COLO668 (cell line): ENCODE measurements at regions not wholly inside any gene's neighbourhood (a gene's known extent, or its start where the extent isn't known, plus 50 kb on each side); places are given as distances from the start of the nearest gene placed in this dataset.
"Not testable (repeated sequence)": the region's sequence is repeated elsewhere in the genome, so short reads cannot be mapped to it uniquely, and the experiment has no call there.

ENCODE experiments used
- DNase-seq: peaks from one replicate; lab custom pipeline; 2025; ENCODE audit not compliant: unreplicated experiment; lab: John Stamatoyannopoulos, UW

DNA sequence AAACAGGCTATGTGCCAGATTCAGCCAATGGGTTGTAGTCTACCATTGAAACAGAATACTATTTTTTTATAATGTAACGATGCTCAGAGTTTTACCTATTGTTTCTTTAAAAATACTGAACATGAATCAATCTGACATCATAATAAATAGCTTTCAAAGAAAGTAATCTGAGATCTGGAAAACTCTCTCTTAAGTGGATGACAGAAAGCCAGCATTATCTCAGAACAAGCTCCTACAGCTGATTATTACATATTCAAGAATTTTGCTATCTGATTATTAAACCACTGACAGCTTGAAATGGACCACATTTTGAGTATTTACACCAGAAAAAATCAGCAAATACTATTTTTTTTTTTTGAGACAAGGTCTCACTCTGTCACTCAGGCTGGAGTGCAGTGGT lies 484.2 kb upstream of the SOX9 start:
- no peak for DNase-seq

DNA sequence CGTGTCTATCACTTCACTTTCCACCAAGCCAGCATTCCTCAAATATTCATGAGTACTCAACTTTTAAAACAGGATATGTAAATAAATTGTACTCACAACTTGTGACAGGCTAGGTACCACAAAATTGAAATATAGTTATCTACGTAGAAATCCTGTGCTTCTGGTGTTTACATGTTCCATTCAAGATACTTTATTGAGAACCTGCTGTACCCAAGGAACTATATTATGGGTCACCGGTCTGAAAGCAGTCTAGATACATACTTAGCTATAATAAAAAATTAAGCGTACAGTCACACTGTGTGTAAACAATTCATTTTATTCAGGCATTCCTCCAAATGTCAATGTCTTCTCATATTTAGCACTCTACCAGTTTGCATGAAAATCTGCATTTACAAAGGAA lies 482.2 kb upstream of the SOX9 start:
- DNase-seq: no peak

DNA sequence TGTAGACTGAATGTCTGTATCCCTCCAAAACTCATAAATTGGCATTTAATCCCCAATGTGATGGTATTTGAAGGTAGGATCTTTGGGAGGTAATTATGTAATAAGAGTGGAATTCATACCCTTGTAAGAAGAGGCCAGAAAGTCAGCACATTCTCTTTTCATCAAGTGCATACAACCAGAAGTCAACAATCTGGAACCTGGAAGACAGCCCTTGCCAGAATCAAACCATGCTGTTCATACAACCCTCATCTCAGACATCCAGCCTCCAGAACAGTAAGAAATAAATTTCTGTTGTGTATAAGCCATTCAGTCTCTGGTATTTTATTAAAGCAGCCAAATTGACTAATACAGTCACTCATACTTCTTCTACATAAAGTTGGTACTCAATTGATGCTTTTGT lies 481.0 kb upstream of the SOX9 start:
- DNase-seq: no peak

DNA sequence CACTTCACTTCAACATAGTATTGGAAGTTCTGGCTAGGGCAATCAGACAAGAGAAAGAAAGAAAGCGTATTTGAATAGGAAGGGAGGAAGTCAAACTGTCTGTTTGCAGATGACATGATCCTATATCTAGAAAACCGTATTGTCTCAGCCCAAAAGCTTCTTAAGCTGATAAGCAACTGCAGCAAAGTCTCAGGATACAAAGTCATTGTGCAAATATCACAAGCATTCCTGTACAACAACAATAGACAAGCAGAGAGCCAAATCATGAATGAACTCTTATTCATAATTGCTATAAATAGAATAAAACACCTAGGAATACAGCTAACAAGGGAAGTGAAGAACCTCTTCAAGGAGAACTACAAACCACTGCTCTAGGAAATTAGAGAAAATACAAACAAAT lies 473.9 kb upstream of the SOX9 start:
- DNase-seq: not testable (repeated sequence)

DNA sequence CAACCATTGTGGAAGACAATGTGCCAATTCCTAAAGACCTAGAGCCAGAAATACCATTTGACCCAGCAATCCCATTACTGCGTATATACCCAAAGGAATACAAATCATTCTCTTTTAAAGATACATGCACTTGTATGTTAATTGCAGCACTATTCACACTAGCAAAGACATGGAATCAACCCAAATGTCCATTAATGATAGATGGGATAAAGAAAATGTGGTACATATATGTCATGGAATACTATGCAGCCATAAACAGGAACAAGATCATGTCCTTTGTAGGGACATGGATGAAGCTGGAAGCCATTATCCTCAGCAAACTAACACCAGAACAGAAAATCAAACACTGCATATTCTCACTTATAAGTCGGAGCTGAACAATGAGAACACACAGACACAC lies 472.5 kb upstream of the SOX9 start:
- not testable (repeated sequence) for DNase-seq

DNA sequence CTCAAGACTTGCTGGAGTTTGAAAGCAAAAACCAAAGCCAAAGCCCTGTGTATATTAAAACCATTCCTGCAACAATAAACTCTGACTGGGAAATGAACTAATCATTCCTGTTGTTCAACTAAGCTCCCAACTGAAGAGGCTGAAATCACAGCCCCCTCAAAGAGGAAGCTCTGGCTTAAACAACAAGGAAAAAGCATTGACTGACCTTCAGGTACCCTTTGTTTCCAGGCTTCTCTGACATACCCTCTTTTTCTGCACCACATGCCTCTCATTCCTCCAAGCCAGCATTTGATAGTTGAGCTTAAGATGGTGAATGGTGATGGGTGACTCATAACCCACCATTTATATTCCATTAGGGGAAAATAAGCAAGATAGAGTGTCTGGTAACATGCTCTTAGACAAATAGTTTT lies 470.9 kb upstream of the SOX9 start:
- no peak for DNase-seq

DNA sequence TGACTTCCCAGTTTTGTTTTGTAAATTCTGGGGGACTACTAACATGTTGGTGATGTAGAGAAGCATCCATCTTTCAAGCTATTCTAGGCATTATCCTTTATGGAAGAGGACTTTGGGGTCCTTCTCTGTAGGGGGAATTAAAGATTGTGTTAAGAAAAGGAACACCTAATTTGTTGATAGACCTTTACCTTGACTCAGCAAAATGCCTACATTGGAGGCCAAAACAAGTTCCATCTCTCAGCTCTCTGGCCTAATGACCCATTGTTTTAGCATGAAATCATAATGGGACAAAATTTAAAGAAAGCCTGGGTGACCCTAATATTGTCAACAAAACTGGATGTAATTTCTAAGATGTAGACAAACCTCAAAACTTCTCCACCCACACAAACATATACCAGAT lies 465.3 kb upstream of the SOX9 start:
- DNase-seq: no peak

DNA sequence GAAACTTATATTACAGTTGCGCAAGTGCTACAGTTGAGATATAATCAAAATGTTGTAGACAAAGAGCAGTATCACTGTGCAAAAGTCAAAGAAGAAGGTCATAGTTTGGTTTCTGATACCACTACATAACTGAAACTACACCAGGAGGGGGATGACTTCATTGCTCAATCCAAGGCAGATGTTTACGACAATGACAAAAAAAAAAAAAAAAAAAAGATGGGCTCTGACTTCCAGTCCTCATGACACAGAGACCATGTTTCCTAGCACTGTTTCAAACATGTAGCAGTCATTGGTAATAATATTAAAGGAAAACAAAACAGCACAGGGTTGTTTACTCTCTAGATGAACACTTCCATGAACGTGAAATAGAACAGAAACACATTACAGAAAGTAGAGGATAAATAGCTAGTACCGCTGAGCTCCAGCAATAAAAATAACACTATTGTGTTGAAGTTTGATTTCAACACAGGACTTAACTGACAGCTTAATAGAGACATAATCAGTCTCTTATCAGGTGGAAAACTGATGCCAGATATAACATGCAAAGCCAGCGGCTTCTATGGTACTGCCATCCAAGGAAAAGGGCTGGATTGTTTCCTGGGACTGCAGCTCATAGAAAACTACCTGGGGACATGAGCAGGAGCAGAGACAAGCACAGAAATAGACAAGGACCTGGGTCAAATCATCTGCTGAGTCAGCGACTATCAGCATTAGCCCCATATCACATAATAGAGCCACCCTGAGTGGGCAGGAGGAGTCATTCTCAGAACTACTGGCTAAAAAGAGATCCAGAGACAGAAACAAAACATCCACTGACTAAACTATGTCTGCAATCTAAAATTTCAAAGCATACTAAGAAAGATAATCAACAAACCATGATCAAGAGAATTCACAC lies 463.6 kb upstream of the SOX9 start:
- DNase-seq: no peak

DNA sequence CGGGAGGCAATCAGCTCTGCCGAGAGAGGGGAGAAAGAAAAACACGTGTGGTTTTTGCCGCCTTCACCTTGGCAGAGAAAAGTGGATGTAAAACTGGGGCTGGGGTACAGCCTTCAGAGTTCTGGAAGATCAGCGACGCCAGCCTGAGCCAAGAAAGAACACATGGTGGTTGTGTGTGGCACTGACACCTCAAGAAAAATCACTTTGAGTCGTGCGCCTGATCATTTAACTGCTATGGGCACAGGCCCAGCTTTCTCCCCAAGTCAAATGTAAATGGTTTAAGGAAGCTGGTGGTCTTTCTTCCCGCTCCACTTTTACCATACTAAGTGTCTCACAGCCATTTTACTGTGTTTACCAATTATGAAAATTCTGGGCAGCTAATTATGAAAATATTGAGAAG lies 461.8 kb upstream of the SOX9 start:
- no peak for DNase-seq

DNA sequence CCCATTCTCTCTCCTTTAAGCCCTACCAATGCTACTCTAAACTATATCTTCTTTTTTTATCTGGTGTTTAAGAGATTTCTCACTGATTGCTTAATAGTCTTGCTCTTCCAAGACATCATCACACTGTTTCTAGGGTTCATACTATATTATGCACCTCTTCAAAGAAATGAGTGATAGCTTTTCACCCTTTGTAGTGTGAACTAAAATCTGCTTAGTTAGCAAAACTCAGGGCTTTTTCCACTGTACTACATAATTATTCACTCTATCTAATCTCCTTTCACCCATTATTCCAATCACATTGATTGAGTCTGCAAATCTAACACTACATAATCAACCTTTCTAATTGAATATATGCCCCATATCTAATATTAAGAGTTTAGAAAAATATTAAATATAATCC lies 456.0 kb upstream of the SOX9 start:
- DNase-seq: no peak

DNA sequence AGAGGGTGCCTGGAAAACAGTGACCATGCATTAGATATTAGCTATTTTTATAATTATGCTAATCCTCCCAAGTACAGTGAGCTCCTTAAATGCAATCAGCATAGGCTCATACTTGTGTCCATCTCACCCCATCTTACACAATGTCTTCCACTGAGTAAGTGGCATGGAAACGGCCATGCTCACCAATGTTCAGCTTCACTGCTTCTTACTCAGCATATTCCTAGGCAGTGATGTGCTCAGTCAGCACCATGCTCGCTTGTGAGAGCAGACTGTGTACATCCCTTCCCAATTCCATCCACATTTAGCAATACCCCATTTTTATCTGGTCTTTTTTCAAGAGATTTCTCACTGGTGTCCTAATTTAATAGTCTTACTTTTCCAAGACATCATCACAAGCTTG lies 454.8 kb upstream of the SOX9 start:
- no peak for DNase-seq

DNA sequence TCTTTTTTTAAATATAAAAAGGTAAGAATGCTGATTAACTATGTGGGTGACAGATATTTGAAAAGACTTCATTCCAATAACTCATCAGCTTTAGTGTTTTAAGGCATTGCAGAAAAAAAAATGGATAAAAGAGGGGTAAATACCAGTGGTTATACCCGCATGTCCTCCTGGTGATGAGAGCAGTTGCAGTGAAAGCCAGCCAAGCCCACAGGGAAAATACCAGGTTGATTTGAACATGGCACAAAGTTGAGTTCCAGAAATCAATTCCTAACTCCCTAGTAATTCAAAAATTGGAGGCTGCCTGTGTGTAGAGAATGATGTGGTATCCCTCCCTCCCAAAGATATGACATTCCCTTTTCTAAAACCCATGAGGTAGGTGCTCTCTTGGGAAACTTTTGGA lies 453.2 kb upstream of the SOX9 start:
- DNase-seq: no peak

DNA sequence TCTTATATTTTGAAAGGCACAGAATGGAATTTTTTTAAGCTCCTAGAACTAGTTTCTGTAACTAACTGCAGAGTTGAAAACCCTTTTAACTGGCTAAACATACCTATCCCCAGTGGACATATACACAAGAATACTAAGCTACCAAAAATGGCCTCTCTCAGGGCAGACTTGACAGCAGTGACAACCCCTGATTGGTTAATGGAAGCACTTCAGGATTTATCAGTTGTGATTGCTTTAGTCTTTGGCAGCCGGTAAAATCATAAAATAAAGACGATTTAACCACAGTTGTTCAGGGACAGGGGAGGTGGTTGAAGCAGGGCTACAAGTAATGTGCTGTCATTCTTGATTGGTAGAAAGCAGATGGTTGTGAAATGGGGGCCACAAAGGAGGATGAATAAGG lies 452.0 kb upstream of the SOX9 start:
- DNase-seq: no peak

DNA sequence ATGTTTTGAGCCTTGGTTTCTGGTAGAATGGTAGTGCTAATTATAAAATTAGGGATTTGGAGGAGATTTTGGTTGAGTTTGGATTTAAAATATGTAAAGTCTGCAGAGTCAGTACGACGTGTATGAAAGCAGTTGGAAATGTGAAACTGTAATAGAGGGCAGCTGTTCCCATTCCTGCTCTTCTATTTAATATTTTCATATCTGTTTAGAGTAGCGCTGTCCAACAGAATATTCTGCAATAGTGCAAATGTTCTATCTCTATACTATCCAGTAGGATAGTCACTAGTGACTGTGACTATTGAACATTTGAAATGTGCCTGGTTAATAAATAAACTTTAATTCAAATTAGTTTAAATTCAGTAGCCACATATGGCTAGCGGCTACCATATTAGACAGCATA lies 443.4 kb upstream of the SOX9 start:
- DNase-seq: no peak

DNA sequence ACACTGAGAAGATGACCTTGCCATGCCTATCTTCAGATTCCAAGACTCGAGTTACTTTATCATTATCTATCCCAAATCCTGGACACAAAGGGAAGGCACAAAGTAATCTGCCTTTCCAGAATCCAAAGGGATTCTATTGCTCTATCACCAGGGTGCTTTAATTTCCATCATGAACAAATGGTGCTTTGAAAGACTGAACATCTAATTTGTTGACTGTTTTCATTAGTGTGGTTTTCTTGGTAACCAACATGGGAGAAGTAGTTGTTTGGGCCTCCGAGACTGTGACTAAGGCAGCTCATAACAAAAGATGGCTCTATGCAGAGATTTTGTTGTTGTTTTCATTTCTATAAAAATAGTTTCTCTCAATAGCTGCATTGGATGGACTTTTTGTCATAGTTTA lies 441.0 kb upstream of the SOX9 start:
- no peak for DNase-seq

DNA sequence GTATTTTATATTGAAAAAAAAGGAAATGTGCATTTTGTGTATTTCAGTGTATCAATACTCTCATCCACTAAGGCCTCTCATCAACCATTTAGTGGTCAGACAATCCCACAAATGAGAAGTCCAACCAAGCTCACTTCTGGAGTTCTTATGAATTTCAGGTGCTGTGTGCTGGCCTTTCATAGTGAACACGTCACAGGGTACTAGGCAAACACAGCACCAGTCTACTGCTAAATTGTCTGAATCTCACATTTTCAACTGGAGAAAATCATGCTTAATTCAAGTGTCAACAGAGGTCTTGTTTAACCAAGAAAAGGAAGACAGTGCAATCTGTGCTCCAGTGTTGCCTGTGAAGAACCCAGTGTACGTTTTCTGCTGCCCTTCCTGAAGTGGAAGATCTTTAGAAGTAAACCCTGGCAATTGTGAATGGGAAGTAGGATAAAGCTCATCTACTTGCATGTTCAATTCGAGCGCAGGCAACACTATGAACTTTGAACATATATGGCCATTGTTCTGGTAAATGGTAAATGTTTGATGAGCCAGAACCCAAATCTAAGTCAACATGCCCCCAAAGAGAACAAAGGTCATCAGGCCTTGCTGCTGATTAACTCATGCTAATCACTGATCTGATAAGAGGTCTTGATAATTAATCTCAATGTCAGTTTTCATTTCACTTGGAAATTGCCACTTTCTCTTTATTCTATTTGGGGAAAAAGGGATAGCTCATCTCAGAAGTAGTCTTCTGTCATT lies 439.2 kb upstream of the SOX9 start:
- DNase-seq: no peak

DNA sequence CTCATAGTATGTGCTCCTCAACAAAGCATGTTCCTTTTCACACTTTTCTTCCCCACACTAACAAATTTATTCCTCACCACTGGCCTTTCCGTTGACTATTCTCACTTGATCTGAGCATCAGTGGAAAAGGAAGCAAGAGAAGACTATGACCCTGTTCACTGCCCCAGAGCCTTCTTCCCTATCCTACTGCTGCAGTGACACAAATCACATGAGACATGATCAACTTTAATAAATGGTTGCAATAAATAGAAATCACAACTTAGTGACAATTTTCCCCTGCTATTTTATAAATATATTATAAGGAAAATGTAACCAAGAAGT lies 438.7 kb upstream of the SOX9 start:
- DNase-seq: no peak

DNA sequence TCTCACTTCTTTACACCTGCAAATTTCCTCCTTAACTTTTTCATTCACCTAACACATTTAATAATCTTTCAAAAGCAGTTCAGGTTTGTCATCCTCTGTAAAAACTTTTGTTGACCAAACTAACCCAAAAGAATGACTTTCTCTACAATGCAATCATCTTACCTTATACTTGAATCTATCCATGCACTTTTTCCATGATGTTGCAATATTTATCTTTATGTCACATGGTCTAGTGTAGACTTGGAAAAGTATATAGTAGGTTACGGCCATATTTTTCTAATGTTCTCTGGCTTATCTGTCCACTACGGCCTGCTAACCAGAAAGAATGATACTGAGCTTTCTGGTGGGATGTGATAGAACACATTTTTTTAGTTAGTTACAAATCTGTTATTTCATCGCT lies 431.0 kb upstream of the SOX9 start:
- no peak for DNase-seq

DNA sequence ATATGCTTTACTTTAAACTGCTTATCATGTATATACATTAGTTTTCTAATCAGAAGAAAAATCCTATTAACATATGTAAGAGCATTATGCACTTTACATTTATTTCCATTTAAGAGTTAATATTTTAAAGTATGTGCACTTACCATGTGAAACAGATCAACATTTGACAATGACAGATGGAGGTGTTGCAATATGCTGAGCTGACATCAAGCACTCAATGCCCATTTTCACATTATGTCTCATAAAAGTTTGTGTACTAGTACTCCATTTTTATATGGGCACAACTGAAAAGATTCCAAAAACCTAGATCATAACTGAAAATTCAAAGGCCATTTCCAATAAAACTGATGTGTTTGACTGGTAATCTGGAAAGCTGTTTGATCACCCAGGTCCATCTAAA lies 420.9 kb upstream of the SOX9 start:
- DNase-seq: no peak

DNA sequence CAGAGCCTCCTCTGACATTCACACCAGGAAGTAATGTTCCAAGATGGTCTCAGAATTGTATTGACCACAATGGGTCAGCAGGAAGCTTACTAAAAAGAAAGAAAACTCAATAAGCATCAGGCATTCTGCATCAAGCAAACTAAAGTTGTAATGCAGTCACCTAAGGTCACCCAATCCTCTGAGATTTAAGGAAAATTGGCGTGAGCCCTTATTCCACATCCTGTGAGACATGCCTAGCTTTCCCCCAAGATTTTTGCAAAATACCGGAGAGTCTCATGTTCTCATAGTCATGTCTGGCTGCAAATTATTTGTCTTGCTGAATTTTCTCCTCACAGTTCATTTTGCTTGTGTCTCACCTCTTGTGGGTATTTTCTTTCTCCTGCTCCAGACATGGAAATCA lies 417.1 kb upstream of the SOX9 start:
- DNase-seq: no peak

DNA sequence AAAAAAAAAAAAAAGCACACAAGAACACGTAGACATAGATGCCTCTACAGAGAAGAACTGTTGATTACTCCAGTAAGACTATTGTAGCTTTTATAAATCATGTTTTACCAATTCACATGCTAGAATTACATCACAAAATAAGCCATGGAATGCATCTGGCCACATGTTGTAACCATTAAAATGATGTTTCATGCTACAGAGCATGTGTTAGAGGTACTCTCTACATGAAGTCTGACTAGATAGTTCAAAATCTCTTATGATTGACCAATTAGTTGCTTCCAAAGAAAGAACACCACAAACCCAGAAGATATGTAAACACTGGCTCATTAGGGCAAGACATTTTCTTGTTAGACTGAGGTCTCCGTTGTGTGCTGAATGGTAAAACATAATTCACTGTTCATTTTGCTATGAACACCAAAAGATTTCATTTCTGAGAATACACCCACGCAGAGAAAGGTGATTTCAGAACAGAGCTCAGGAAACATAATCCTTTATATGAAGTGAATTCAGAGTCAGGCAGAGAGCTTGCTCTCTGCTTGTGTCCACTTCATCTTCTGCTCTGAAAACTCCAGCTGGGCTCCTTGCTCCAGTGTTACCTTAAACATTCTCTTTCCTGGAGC lies 411.4 kb upstream of the SOX9 start:
- DNase-seq: no peak

DNA sequence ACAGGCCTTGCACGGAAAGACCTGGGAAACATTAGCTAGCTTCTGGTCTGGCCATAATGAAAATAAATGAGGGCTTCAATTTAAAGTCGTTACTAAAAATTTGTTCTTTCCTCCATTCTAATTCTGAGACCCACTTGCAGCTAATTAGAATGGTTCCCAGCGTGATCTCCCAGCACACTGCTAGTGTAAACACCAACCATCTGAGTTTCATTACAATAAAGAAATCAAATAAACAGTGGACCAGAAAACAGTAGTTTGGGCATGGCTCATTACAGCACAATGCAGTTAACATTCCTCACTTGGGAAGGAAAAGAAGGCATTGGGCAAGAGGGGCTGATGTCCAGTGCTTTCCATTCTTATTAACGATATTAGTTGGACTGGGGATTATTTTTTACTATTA lies 410.9 kb upstream of the SOX9 start:
- no peak for DNase-seq
